ES-I3 (cell line): ENCODE measurements at regions not wholly inside any gene's neighbourhood (a gene's known extent, or its start where the extent isn't known, plus 50 kb on each side); places are given as distances from the start of the nearest gene placed in this dataset.

Source experiments
- H3K36me3 ChIP-seq: 2 replicates; pipeline ENCODE4 v1.6.1; 2013; ENCODE audit warnings: mild to moderate bottlenecking, low read length, control low read depth, moderate library complexity; ENCODE audit not compliant: insufficient read depth
- H3K4me1 ChIP-seq: 2 replicates; pipeline ENCODE4 v1.6.1; 2013; ENCODE audit warnings: mild to moderate bottlenecking, control low read depth, low read length; ENCODE audit not compliant: insufficient read depth
- H3K9ac ChIP-seq: 2 replicates; pipeline ENCODE4 v1.6.1; 2013; ENCODE audit warnings: low read depth, mild to moderate bottlenecking, low read length, moderate library complexity
- H3K9me3 ChIP-seq: 2 replicates; pipeline ENCODE4 v1.6.1; 2013; ENCODE audit warnings: mild to moderate bottlenecking, low read length, moderate library complexity; ENCODE audit not compliant: control insufficient read depth, insufficient read depth

DNA sequence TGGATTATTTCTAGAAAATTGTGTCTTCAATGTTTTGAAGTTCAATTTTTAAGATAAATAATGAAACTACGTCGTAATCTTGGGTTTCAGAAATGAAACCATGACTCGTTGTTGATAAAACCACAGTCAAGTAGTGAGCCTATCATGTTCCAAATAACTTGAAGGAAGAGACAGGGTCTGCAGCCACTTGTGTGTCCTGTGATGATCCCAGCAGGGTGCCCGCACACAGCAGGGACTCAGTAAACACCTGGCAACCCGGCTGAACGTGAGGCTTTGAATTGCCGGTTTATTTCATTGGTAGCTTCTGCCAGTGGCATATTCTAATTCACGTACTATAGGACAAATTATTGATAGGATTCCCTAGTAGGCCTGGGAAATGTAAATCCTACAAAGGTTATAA lies 679.6 kb downstream of the IRX1 start:
- Histone ChIP-seq H3K9ac (no peak overlapping the region), H3K4me1 (no peaks in the 10 kb centered on the region), H3K9me3 (no peaks in the 10 kb centered on the region), H3K36me3 (no peaks in the 10 kb centered on the region)

DNA sequence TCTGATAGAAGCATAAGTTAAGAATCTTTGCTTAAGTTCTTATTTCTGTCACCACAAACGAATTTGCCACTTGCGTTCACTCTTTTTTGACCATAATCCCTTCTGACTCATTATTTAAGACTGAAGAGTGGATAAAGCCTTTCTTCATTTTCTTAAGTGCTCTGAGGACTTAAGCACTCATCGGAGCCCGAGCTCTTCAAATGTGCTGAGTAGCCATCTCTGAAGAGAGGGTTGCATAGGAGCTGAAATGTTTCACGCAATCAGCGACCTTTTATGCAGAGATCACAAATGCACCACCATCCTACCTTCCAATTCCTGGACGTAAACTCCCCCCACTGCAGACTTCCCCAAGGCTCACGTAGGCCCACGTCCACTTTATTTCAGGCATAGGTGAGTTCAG lies 699.2 kb downstream of the IRX1 start:
- H3K9ac ChIP-seq, result no peak overlapping the region
- H3K9me3 ChIP-seq, result no peaks in the 10 kb centered on the region
- H3K36me3 ChIP-seq, result no peaks in the 10 kb centered on the region
- H3K4me1 ChIP-seq, result no peaks in the 10 kb centered on the region

DNA sequence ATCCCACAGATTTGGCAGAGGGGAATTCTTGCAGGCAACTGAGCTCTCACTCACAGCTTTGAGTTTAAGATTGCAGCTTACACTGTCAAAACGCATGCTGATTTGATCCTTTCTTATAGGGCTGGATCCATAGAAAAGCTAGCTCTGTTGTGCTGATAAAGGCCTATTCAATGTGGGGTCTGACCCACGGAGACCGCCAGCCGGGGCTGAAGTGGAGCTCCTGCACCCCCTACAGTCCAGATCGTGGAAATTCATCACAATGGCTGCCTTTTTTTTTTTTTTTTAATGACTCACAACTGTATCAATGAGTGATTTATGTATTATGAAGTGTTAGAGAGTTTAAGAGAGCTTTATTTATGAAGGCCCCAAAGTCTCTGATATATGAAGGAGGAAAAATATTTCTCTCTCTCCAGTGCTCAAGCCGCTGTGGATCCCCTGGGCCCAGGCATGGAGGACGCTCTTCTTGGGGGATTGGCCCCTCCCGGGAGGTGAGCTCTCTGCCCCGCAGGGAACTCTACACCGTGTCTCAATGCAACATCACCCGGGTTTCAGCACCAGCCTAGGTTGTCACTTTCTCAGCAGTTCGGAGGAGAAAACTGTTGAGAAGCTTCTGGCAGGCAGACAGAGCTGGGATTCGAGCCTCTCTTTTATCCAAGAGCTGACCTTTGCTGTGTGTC lies 700.2 kb downstream of the IRX1 start:
- Histone ChIP-seq H3K36me3 (no peaks in the 10 kb centered on the region), H3K9me3 (no peaks in the 10 kb centered on the region), H3K4me1 (no peaks in the 10 kb centered on the region), H3K9ac (no peak overlapping the region)

DNA sequence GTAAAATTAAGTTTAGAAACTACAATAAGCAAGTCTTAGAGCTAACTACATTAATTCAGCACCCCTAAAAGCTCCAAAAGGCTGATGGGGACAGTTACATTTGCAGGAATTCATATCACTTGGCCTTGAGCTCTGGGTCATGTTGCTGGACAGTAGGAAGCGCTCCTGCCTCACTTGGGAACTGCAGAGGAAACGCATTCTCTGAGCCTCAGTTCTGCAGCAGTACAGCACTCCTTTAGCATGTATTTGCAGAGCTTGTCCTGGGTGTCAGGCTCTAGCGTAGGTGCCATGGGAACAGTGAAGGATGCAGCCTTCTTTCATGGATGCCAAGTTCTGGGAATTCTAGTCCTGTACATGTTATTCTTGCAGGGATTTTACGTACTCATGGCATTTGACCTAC lies 710.4 kb downstream of the IRX1 start:
- Histone ChIP-seq H3K9me3 (no peaks in the 10 kb centered on the region), H3K36me3 (no peaks in the 10 kb centered on the region), H3K4me1 (no peaks in the 10 kb centered on the region), H3K9ac (no peak overlapping the region)

DNA sequence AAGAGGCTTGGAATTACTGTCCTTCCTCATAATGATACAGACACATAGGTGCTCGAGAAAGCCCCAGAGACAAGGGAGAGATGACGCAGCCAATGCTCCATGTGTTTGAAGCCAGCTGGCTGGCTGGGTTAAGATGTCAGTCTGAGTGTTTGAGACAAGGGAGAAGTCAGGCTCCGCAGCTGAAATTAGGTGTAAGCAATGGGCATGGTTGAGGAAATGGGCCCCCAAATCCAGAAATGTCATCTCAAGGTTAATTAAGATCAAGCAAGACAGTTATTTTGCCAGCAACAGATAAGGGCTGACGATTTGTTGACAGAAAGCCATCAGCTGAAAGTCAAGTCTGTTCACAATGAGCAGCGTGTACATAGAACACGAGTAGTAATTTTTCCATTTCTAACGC lies 713.4 kb downstream of the IRX1 start:
- Histone ChIP-seq H3K4me1 (no peaks in the 10 kb centered on the region), H3K9ac (no peak overlapping the region), H3K36me3 (no peaks in the 10 kb centered on the region), H3K9me3 (no peaks in the 10 kb centered on the region)

DNA sequence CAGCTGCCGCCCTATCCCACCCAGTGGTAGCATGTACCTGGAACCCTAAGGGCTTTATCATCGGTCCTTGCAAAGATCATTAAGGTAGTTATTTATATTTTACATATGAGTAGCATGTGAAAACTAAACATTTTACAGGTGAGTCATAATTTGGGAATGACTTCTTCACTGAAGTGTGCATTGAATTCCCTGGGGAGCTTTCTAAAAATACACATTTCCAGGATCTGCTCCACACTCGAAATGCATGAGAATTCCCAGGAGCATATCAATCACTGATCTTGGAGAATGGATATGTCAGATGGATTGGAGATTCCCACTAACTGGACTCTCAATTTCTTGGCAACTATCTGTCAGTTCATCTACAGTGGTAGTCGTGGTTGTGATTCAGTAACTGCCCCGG lies 717.5 kb downstream of the IRX1 start:
- H3K9ac ChIP-seq, result no peak overlapping the region
- no peaks in the 10 kb centered on the region for H3K9me3 ChIP-seq
- H3K4me1 ChIP-seq, result no peaks in the 10 kb centered on the region
- H3K36me3 ChIP-seq, result no peaks in the 10 kb centered on the region

DNA sequence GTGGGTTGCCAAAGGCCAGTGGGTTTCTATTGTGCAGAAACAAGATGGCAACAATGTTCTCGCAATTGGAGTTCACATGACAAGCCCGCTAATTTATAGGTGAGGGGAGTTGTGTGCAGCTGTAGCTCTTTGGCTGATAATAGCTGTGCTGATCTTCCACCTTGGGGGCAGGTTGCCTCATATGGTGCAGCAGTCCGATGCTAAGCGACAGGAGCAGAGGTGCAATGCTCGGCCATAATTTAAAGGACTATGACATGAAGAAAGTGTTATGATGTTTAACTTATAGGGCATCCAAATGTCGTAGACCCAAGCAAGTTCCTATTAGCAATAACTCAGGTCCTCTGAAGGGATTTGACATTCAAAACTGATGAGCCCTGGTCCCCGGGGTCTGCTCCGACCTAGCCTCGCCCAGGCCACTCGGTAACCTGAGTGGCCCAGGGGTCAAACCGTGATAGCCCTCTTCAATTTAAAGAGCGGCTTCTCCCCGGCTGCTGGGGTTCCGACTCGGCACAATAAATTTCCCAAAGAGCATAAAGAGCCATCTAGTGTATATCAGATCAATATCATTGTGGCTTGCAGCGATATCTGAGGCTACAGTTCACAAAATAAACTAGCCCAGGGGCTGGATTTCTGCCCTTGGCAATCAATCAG lies 724.0 kb downstream of the IRX1 start:
- Histone ChIP-seq H3K4me1 (no peaks in the 10 kb centered on the region), H3K9ac (no peak overlapping the region), H3K36me3 (no peaks in the 10 kb centered on the region), H3K9me3 (no peaks in the 10 kb centered on the region)

DNA sequence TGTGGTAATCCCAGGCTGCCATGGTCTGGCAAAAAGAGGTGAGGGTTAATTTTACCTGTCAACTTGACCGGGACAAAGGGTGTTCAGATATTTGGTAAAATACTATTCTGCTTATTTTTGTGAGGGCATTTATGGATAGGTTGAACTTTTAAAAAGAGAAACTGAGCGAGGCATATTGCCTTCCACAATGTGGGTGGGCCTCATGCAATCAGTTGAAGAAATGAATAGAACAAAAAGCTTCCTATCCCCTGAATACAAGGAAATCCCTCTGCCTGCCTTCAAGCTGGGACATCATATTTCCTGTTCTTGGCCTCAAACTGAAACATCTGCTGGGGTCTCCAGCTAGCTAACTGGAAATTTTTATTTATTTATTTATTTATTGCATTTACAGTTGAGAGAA lies 734.7 kb downstream of the IRX1 start:
- no peak overlapping the region for H3K9ac ChIP-seq
- H3K36me3 ChIP-seq, result no peaks in the 10 kb centered on the region
- no peaks in the 10 kb centered on the region; the same call in 1 of the 2 replicates for H3K9me3 ChIP-seq
- no peaks in the 10 kb centered on the region for H3K4me1 ChIP-seq

DNA sequence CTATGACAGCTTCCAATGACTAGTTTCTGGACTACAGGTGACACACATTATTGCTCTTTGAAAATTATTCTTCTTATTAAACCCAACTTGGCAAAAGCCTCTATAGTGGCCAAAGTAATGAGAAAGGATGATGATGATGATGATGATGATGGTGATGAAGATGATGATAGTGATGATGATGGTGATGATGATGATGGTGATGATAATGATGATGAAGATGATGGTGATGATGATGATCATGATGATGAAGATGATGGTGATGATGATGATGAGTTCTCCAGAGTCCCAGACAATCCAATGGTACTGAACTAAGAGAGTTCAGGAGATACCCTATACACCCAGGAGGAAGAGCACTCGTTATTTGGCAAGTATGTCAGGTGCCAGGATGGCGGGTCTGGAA lies 739.4 kb downstream of the IRX1 start:
- no peak overlapping the region for H3K9ac ChIP-seq
- H3K9me3 ChIP-seq, result no peaks in the 10 kb centered on the region; the same call in 1 of the 2 replicates
- H3K36me3 ChIP-seq, result no peaks in the 10 kb centered on the region
- no peaks in the 10 kb centered on the region for H3K4me1 ChIP-seq

DNA sequence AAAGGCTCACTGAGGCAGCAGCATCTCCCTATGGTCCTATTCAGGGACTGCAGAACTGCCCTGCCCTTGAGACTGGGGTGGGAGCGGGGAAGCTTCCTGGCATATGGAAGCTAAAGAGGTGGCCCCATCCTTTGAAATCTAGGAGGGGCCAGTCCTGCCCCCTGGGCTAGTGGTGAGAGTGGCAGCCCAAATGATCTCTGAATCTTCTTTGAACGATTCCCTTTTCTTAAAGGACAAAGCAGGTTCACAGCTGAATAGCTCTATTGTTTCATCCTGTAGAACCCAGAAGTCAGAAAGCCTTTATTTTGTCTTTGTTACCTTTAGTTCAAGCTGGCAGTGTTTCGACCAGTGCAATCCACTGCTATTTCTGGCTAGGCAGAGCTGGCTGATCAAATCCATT lies 741.9 kb downstream of the IRX1 start:
- H3K4me1 ChIP-seq, result no peaks in the 10 kb centered on the region
- H3K9ac ChIP-seq, result no peak overlapping the region
- no peaks in the 10 kb centered on the region; the same call in 1 of the 2 replicates for H3K9me3 ChIP-seq
- no peaks in the 10 kb centered on the region for H3K36me3 ChIP-seq

DNA sequence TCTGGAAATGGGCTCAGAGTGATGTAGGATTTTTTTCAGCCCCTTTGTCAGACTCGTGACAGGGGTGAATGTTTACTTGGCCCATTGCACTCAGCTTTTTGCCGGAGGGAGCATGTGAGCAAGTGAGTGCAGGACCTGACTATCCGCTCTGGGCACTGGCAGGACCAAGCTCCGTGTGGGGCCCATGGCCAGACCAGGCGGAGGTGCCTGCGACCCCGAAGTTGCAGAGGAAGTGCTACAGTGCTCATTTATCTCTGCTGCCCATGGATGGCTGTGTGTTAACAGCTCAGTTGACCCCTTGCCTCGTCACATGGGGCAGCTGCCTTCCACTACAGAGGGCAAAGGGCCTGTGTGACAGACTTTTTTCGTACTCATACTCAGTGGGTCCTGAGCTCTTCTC lies 744.3 kb downstream of the IRX1 start:
- no peaks in the 10 kb centered on the region for H3K36me3 ChIP-seq
- H3K9me3 ChIP-seq, result no peaks in the 10 kb centered on the region; the same call in 1 of the 2 replicates
- no peak overlapping the region for H3K9ac ChIP-seq
- H3K4me1 ChIP-seq, result no peaks in the 10 kb centered on the region

DNA sequence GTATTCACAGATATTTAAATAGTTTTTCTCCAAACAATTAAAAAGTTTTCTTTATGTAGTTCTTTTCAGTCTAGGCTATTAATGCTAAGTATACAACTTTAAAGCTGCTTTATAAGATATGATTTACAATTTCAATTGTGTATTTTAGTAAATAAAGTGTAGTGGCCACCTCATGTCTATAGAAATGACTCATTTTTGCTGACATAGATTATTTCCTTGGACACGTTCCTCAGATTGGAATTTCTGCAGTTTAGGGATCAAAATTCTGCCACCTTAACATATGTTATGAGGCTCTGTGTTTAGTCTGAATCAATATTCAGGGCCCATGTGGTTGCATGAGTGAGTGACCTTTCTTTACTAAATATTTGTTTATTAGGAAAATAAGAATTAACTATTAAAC lies 750.2 kb downstream of the IRX1 start:
- H3K4me1 ChIP-seq, result no peaks in the 10 kb centered on the region
- H3K9ac ChIP-seq, result no peak overlapping the region
- no peaks in the 10 kb centered on the region for H3K36me3 ChIP-seq
- no peaks in the 10 kb centered on the region for H3K9me3 ChIP-seq

DNA sequence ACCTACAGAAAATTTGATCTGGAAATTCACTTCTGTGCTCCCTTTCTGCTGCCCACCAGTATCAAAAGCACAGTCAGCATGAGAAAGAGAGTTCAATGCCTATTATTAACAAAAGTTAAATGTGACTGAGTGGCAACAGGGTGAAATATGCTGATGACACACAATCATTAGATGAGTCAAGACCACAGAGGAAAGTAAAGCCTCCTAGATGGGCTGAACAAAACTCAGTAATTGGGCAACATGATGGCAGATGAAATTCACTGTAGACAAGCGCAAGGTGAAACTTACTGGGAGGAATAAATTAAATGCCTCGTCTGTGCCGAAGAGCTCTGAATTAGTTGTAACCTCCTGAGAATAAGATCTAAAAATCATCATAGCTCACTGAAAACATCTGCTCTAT lies 752.8 kb downstream of the IRX1 start:
- Histone ChIP-seq H3K36me3 (no peaks in the 10 kb centered on the region), H3K9ac (no peak overlapping the region), H3K4me1 (no peaks in the 10 kb centered on the region), H3K9me3 (no peaks in the 10 kb centered on the region)

DNA sequence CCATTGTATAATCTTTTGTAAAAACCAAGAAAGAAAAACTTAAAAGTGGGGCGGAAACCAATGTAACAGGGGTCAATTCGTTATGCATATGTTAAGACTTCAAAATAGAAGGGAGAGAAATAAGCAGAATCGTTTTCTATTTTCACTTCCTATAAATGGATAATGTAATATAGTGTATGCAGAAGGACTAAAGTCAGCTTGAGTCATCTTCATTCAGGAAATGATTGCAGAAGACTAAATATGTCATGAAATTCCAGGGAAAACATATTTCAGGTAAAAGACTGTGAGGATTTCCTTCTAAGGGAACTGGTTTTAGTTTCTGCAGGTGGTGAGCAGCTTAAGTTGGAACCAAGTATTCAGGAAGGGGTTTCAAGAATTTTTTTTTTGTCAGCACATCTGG lies 753.3 kb downstream of the IRX1 start:
- Histone ChIP-seq H3K36me3 (no peaks in the 10 kb centered on the region), H3K9me3 (no peaks in the 10 kb centered on the region), H3K4me1 (no peaks in the 10 kb centered on the region), H3K9ac (no peak overlapping the region)

DNA sequence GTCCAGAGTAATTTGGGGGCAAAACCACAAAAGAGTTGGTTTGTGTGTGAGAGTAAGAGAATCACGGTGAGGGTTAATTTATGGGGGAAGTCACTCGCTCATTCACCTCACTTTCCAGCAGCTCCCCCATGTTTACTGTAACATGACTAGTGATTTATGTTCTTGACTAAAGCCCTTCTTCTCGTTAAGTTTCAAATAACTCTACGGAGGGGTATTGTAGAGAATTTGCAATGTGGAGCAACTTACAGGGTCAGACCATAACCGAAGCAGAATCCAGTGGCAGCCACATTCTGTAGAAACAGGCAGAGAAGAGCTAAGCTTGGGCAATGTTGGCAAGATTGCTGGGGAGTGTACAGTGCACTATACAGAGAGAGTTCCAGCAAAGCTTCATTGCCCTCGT lies 760.6 kb downstream of the IRX1 start:
- H3K9ac ChIP-seq, result no peak overlapping the region
- H3K4me1 ChIP-seq, result no peaks in the 10 kb centered on the region
- H3K9me3 ChIP-seq, result no peaks in the 10 kb centered on the region
- no peaks in the 10 kb centered on the region for H3K36me3 ChIP-seq
